IMR-90 (cell line): ENCODE measurements at regions not wholly inside any gene's neighbourhood (a gene's known extent, or its start where the extent isn't known, plus 50 kb on each side); places are given as distances from the start of the nearest gene placed in this dataset.

Experiments
- CEBPB ChIP-seq: IDR thresholded peaks from 2 replicates; pipeline ENCODE4 v1.6.1; 2012; ENCODE audit warnings: low read depth, low read length, improper control_type of control experiment
- TF ChIP-seq, protein P1 (sequence below): conservative IDR thresholded peaks from 2 replicates; pipeline ENCODE4 v1.5.1; 2012; ENCODE audit warnings: mild to moderate bottlenecking, low read depth, low read length, improper control_type of control experiment
- TF ChIP-seq, protein P2 (sequence below): fragments of 150-350 bp; IDR thresholded peaks from 2 replicates; pipeline ENCODE4 v1.6.1; 2017; ENCODE audit warnings: mild to moderate bottlenecking, antibody characterized with exemption, low read length, low read depth

DNA sequence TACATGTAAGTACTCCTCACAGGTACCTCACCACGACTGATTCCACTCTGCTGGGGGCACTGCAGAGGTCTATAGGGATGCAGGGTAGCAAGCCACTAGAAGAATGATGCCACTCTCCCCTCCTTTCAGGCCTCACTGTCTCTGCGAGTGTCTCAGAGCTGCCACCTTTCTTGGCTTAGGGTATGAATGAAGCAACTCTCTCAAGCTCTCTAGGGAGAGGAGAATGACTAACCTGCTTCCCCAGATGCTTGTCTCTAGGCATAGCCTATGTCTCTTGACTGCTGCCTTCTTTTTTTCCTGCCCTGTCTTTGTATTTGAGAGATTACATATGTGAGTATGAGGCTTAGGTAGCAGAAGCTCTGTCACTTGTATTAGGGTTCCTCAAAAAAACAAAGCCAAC lies 566.5 kb upstream of the ATP2B1 start:
- TF ChIP-seq, protein P1, sequence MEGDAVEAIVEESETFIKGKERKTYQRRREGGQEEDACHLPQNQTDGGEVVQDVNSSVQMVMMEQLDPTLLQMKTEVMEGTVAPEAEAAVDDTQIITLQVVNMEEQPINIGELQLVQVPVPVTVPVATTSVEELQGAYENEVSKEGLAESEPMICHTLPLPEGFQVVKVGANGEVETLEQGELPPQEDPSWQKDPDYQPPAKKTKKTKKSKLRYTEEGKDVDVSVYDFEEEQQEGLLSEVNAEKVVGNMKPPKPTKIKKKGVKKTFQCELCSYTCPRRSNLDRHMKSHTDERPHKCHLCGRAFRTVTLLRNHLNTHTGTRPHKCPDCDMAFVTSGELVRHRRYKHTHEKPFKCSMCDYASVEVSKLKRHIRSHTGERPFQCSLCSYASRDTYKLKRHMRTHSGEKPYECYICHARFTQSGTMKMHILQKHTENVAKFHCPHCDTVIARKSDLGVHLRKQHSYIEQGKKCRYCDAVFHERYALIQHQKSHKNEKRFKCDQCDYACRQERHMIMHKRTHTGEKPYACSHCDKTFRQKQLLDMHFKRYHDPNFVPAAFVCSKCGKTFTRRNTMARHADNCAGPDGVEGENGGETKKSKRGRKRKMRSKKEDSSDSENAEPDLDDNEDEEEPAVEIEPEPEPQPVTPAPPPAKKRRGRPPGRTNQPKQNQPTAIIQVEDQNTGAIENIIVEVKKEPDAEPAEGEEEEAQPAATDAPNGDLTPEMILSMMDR, result no peak
- TF ChIP-seq, protein P2, sequence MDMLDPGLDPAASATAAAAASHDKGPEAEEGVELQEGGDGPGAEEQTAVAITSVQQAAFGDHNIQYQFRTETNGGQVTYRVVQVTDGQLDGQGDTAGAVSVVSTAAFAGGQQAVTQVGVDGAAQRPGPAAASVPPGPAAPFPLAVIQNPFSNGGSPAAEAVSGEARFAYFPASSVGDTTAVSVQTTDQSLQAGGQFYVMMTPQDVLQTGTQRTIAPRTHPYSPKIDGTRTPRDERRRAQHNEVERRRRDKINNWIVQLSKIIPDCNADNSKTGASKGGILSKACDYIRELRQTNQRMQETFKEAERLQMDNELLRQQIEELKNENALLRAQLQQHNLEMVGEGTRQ, result no peak
- TF ChIP-seq CEBPB, result no peak
